ENCODE measurements at regions not wholly inside any gene's neighbourhood (a gene's known extent, or its start where the extent isn't known, plus 50 kb on each side); places are given as distances from the start of the nearest gene placed in this dataset.

GRCh38 chr5:145544401-145544800 is 290.7 kb downstream of the PRELID2 start:
- dilution Hi-C loops (cut with HindIII; ENCODE audit: low sequenced_read_pairs, unreplicated experiment): no loop called here
- Histone ChIP-seq H4K8ac (ENCODE audit: low read depth in 2 of 2, low read length in 2 of 2) (no peak overlapping the region), H4K20me1 (ENCODE audit: insufficient read depth, low read length) (no peaks in the 10 kb centered on the region), H3K4me3 (ENCODE audit: insufficient read depth, low read depth, low read length) (no peak overlapping the region), H2AFZ (replicated peaks; ENCODE audit: low read length, poor library complexity) (no peak overlapping the region), H3K14ac (replicated peaks; ENCODE audit: low read depth, low read length) (no peak overlapping the region), H3K79me1 (ENCODE audit: low read depth in 1 of 2, low read length in 2 of 2) (no peaks in the 10 kb centered on the region), H3K4me1 (ENCODE audit: control insufficient read depth, insufficient read depth, low read length) (no peaks in the 10 kb centered on the region), H3K36me3 (ENCODE audit: control insufficient read depth, insufficient read depth, low read length) (no peaks in the 10 kb centered on the region), H3K23ac (ENCODE audit: low read depth, low read length) (no peak overlapping the region), H3K4ac (ENCODE audit: low read depth, low read length) (no peak overlapping the region), H3K9me3 (ENCODE audit: control insufficient read depth, insufficient read depth, low read length) (no peaks in the 10 kb centered on the region), H2BK20ac (ENCODE audit: low read depth, low read length) (no peak overlapping the region), H3K9me1 (ENCODE audit: insufficient read depth, low read length) (no peaks in the 10 kb centered on the region), H2BK5ac (ENCODE audit: low read depth, low read length, poor library complexity, severe bottlenecking) (no peak overlapping the region), H2BK120ac (ENCODE audit: low read depth, low read length) (no peak overlapping the region), H3K18ac (ENCODE audit: low read depth, low read length) (no peak overlapping the region), H3K56ac (ENCODE audit: extremely low read depth, insufficient read depth, low read length) (no peak overlapping the region), H3K27me3 (ENCODE audit: control insufficient read depth, insufficient read depth, low read length) (no peaks in the 10 kb centered on the region), H4K91ac (ENCODE audit: insufficient read depth, low read depth, low read length) (no peak overlapping the region), H3K27ac (ENCODE audit: insufficient read depth, low read length) (no peak overlapping the region), H3K4me2 (ENCODE audit: low read depth, low read length) (no peak overlapping the region), H3K9ac (ENCODE audit: low read depth, low read length) (no peak overlapping the region), H2AK9ac (replicated peaks; ENCODE audit: low read depth, low read length, poor library complexity) (no peak overlapping the region), H2AK5ac (ENCODE audit: low read depth, low read length) (no peak overlapping the region), H4K5ac (ENCODE audit: low read depth, low read length) (no peak overlapping the region), H2BK15ac (ENCODE audit: low read depth, low read length) (no peak overlapping the region)
- POLR2A ChIA-PET (ENCODE audit: unreplicated experiment): no interaction called here
- in situ Hi-C loops (cut with MboI; ENCODE audit: low sequenced_read_pairs): no loop called here
- intact Hi-C loops (cut with micrococcal nuclease): no loop called here
- CTCF ChIA-PET: no interaction called here
- TF ChIP-seq FOS (IDR thresholded peaks at IDR 0.05; ENCODE audit: low read depth, low read length) (no peak), RCOR1 (IDR thresholded peaks at IDR 0.05; ENCODE audit: insufficient replicate concordance, low read length) (no peak), RAD21 (IDR thresholded peaks at IDR 0.05; ENCODE audit: low read length) (no peak), CEBPB (IDR thresholded peaks at IDR 0.05; ENCODE audit: low read depth, low read length) (no peak), CTCF (conservative IDR thresholded peaks at IDR 0.05; ENCODE audit: low read depth, low read length) (no peak), MXI1 (IDR thresholded peaks at IDR 0.05; ENCODE audit: borderline replicate concordance, low read depth, low read length) (no peak), POLR2A (IDR thresholded peaks at IDR 0.05; ENCODE audit: low read depth, low read length) (no peak), USF2 (IDR thresholded peaks at IDR 0.05; ENCODE audit: low read depth, low read length) (no peak), ELK1 (IDR thresholded peaks at IDR 0.05; ENCODE audit: borderline replicate concordance, low read depth, low read length) (no peak), MAFK (IDR thresholded peaks at IDR 0.05; ENCODE audit: low read depth, low read length) (no peak), BHLHE40 (IDR thresholded peaks at IDR 0.05; ENCODE audit: low read depth, low read length) (no peak), MAZ (IDR thresholded peaks at IDR 0.05; ENCODE audit: borderline replicate concordance, low read depth, low read length) (no peak), SMC3 (IDR thresholded peaks at IDR 0.05; ENCODE audit: low read depth, low read length) (no peak), RFX5 (IDR thresholded peaks at IDR 0.05; ENCODE audit: low read depth, low read length) (no peak), NFE2L2 (IDR thresholded peaks at IDR 0.05; ENCODE audit: low read depth, low read length) (no peak), CHD1 (IDR thresholded peaks at IDR 0.05; ENCODE audit: low read depth, low read length) (no peak)
- no TSS peak for BruUV-seq (replicated peaks)
- ATAC-seq (ENCODE audit: low read depth) (no peak), DNase-seq (no peak)

All from IMR-90 (cell line).